OCI-M2 (cell line): ENCODE measurements at regions not wholly inside any gene's neighbourhood (a gene's known extent, or its start where the extent isn't known, plus 50 kb on each side); places are given as distances from the start of the nearest gene placed in this dataset.

ENCODE experiments used
- DNase-seq: peaks from one replicate; lab custom pipeline; 2025; ENCODE audit not compliant: unreplicated experiment; lab: John Stamatoyannopoulos, UW

GRCh38 chr12:58765653-58766512, 154.4 kb downstream of the LRIG3 start:
- DNase-seq: no peak

GRCh38 chr12:58766513-58766870, 153.8 kb downstream of the LRIG3 start:
- no peak for DNase-seq

DNA sequence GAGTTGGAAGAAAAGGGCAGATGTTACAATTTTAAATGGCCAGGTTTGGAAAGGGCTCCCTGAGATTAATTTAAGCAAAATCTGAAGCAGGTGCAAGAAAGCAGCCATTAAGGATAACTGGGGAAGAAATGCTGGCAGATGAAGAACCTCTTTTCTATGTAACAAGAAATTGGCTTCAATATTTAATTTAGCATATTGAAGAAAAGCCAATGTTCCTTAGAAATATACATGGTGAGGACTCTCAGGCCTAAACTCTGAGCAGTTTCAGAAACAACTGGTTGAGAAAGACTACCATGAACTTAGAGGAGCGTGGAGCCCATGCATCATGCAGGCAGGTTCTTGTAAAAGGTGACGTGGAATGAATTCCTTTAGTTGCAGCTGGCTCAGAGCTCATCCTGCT, 152.8 kb downstream of the LRIG3 start:
- no peak for DNase-seq

GRCh38 chr12:58773986-58774385, 146.3 kb downstream of the LRIG3 start:
- no peak for DNase-seq

DNA sequence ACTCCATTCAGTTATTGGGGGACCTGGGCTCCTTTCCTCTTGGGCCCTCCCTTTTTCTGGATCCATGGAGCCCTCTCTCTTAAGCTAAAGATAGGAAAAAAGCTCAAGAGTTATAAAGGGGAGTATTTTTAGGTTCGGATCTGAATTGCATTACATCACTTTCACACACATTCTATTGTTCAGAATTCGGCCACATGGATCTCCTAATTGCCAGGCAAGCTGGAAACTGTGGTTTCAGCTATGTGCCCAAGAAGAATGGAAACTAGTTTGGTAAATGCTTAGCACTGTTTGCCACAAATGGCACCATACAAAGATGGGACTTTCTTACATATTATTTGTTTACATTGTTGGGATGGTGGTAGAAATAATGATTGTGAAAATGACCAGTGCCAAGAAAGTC, 145.6 kb downstream of the LRIG3 start:
- no peak for DNase-seq

DNA sequence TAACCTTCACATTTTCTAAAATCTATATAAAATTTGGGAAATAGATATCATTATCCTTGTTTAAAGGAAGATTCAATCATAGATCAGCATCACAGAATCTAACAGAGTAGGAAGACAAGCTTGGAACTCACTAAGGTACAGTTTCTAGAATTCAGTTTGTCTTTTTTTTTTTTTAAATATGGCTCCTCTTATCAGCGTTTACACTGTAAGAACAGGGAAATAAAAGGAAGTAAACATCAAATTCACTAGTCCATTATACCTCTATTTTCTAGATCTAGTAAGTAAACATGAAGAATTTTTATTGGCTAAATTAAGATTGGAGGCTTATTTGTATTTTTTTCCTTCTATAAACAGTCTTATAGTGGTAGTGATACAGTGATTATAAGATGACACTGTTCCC, 144.9 kb downstream of the LRIG3 start:
- DNase-seq: no peak

DNA sequence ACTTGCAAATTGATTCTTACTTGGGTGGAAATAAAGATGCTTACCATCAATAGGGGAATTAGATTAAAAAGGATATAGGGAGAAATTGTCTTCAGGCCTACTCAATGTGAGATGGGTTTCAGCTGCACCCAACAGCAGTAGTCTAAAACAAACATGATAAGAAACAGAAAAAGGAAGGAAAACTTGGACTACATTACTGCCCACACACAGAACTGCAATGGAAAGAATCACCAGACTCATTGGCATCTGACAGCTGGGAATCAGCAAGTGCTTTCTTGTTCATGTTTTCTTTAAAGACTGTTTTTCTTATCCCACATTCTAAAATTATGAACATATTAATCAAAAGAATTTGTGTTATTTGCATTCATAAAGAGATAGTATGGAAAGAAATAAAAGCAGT, 144.2 kb downstream of the LRIG3 start:
- DNase-seq: no peak

GRCh38 chr12:58777815-58778214, 142.5 kb downstream of the LRIG3 start:
- DNase-seq: no peak

DNA sequence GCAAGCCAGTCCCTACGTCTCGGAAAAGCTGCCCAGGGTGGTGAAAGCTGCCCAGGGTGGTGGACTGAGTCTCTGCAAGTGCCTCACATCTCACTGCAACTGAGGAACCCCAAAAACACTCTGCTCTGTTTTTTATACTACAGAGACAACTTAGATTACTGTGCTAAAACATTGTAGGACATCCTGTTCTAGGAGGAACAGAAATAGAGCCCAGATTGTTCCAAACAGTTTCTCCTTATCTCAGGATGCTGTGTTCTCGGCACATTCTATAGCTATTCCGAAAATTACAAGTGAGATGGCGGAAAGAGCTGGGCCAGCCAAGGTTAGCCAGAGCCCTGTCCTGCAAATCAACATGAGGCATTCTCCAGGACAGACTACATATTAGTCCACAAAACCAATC, 138.7 kb downstream of the LRIG3 start:
- DNase-seq: no peak

GRCh38 chr12:58787021-58787760, 133.1 kb downstream of the LRIG3 start:
- DNase-seq: no peak

DNA sequence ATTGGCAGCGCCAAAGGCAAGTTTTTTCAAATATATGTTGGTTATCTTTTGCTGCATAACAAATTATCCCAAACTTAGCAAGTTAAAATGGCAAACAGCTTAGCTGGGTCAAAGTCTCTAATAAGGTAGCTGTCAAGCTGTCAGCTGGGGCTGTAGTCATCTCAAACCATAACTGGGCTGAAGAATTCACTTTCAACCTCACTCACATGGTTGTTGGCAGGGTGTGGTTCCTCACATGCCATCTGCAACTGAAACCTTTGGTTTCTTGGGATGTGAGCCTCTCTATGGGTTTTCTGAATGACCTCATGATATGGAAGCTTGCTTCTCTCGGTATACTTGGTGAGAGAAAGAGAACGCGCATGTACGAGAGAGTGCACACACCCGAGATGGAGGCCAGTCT, 125.4 kb downstream of the LRIG3 start:
- no peak for DNase-seq

DNA sequence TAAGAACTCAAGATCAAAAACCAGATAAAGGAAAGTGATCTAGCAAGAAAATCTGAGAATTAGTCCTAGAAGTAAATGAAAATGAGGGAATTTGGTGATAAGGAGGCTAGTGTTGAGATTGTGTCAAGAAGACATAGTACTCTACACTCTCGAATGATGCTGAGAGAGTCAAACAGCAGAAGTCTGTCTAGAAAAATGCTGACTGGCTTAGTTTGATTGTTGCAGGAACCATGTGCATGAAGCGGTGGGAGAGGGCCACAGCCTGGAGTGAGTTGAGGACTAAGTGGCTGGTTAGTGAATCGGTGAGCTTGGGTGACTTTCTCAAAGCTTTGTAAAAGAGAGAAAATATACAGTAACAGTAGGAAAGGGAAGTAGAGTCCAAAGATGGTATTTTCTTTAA, 124.5 kb downstream of the LRIG3 start:
- DNase-seq: no peak

GRCh38 chr12:58801986-58802385, 118.3 kb downstream of the LRIG3 start:
- DNase-seq: no peak

DNA sequence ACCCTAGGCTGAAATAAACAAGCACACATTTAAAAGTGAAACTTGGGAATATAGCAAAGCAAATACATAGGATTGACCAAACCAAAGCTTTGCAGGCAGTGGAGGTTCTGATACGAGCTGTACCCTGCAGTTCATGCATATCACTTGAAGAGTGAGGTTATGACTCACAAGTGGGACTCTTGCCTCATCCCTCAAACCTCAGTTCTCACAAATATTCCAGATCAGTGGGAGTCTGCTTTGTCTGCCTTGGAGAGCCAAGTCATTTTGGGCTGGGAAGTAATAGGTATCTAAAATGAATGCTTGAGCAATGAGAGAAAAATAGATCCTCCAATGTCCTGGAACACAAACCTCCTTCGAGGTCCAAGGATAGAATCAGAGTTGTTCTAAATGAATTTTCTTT, 116.4 kb downstream of the LRIG3 start:
- DNase-seq: no peak

DNA sequence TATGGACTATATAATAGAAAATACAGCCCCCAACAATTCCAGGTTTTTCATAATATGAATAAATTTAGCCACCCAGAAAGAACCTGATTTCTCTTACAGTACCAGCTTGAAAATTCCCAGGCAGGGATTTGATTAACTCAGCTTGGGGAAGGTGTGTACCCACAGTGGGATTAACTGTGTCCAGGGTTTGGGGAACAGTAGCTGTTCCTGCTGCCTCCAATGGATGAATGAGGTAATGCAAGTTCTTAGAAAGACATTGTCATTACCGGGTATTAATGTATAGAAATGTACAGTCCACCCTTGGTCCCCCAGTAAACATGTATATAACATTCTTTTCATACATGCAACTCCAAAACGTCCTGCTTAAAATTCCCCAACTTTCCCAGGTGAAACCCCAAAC, 115.6 kb downstream of the LRIG3 start:
- DNase-seq: no peak

DNA sequence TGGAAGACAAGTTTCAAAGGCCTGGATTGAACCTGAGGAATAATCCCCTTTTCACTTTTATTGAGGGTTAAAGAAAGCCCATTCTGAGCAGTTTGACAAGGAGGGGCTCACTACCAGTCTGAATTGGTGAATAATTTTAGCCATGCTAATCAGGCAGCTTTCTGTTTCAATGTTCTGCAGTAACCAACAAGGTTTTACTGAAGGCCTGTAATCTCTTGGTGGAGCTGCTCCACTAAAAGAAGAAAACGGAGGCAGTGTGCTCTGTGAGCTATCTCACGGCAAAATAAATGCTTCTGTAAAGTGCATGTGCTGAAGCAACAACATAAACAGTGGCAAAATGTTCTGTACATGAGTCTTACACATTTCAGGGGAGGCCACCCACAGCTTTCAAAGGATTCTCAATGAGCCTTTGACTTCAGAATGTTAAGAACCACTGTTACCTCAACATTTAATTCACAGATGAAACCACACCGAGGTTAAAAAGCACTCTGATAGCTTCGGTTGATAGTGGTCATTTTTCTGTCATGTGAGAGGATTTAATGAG, 111.2 kb downstream of the LRIG3 start:
- DNase-seq: no peak

DNA sequence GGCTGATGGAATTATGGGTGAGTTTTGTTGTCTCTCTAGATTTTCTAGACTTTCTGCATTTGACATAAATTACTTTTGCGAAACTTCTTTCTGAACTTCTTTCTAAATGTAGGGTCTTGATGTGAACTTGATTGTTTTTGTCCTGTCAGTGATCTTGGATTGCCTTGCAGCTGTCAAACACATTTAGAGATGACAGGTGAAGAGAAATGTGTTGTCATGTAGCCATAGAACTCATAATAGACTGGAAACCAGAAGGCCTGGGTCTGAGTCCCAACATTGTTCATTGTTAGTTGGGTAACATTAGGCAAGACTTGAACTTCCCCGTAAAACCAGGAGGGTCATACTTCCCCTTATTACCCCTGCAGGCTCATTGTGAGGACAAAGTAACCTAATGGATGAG, 109.0 kb downstream of the LRIG3 start:
- no peak for DNase-seq

GRCh38 chr12:58812214-58812613, 108.1 kb downstream of the LRIG3 start:
- DNase-seq: no peak

- no peak for DNase-seq
Measured at GRCh38 chr12:58814036-58814435, 106.3 kb downstream of the LRIG3 start.

GRCh38 chr12:58815235-58815634, 105.1 kb downstream of the LRIG3 start:
- DNase-seq: no peak

GRCh38 chr12:58818546-58818945, 101.8 kb downstream of the LRIG3 start:
- no peak for DNase-seq

DNA sequence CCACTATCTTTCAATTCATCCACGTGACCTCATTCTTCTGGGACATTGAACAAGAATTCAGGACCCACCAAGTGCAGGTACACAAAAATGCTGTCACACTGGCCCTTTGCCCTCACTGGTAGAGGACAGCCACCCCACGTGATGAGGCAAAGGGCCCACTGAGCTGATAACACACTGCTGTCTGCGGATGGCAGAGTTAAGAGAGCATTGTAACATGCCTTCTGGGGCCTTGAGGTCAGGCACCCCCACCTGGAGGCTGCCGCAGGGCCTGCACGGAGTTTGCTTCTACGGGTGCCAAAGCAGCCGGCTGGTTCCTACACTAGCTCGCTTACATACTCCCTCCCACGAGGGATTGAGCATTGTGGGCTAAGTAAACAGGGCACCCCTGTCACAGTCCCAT, 101.0 kb downstream of the LRIG3 start:
- DNase-seq: no peak
